DOHH2 (cell line): ENCODE measurements at regions not wholly inside any gene's neighbourhood (a gene's known extent, or its start where the extent isn't known, plus 50 kb on each side); places are given as distances from the start of the nearest gene placed in this dataset.

ENCODE experiments used
- EZH2phosphoT487 ChIP-seq: fragments of 200-600 bp; sonication (generic); IDR thresholded peaks from 2 replicates; pipeline ENCODE4 v1.6.1; 2017; ENCODE audit warnings: borderline replicate concordance, mild to moderate bottlenecking, antibody characterized with exemption, low read length, moderate library complexity, mixed read lengths
- TF ChIP-seq, protein P1 (sequence below): fragments of 200-600 bp; sonication (generic); IDR thresholded peaks from one replicate; pipeline ENCODE4 v1.5.1; 2014; ENCODE audit warnings: antibody characterized with exemption, mild to moderate bottlenecking, low read depth, low read length; ENCODE audit not compliant: poor library complexity, severe bottlenecking

- no peak for TF ChIP-seq EZH2phosphoT487
- TF ChIP-seq, protein P1, sequence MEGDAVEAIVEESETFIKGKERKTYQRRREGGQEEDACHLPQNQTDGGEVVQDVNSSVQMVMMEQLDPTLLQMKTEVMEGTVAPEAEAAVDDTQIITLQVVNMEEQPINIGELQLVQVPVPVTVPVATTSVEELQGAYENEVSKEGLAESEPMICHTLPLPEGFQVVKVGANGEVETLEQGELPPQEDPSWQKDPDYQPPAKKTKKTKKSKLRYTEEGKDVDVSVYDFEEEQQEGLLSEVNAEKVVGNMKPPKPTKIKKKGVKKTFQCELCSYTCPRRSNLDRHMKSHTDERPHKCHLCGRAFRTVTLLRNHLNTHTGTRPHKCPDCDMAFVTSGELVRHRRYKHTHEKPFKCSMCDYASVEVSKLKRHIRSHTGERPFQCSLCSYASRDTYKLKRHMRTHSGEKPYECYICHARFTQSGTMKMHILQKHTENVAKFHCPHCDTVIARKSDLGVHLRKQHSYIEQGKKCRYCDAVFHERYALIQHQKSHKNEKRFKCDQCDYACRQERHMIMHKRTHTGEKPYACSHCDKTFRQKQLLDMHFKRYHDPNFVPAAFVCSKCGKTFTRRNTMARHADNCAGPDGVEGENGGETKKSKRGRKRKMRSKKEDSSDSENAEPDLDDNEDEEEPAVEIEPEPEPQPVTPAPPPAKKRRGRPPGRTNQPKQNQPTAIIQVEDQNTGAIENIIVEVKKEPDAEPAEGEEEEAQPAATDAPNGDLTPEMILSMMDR = no peak
Observed at GRCh38 chr2:185255566-185255965, 483.0 kb upstream of the FSIP2 start.
